NOMO-1 (cell line): ENCODE measurements at regions not wholly inside any gene's neighbourhood (a gene's known extent, or its start where the extent isn't known, plus 50 kb on each side); places are given as distances from the start of the nearest gene placed in this dataset.

Experiments used
- DNase-seq, 2 experiments: peaks; one replicate each; lab custom pipeline; 2025; ENCODE audit not compliant: unreplicated experiment in 2 of 2; lab: John Stamatoyannopoulos, UW

- DNase-seq, result no peak
Observed at GRCh38 chr2:140064243-140064642, 1284.1 kb upstream of the NXPH2 start.

- DNase-seq, result no peak
Observed at GRCh38 chr2:140063356-140063755, 1283.2 kb upstream of the NXPH2 start.

- no peak for DNase-seq
Observed at GRCh38 chr2:140061240-140061639, 1281.0 kb upstream of the NXPH2 start.

- DNase-seq, result no peak
Observed at GRCh38 chr2:140057928-140058327, 1277.7 kb upstream of the NXPH2 start.

GRCh38 chr2:140041811-140042210, 1261.6 kb upstream of the NXPH2 start:
- DNase-seq, result no peak

- DNase-seq, result no peak
Observed at GRCh38 chr2:140041239-140041638, 1261.0 kb upstream of the NXPH2 start.

GRCh38 chr2:140033638-140034037, 1253.4 kb upstream of the NXPH2 start:
- no peak for DNase-seq

GRCh38 chr2:140027966-140028365, 1247.8 kb upstream of the NXPH2 start:
- DNase-seq, result no peak

- DNase-seq, result no peak
Observed at GRCh38 chr2:140027320-140027719, 1247.1 kb upstream of the NXPH2 start.

- DNase-seq, result no peak
Observed at GRCh38 chr2:140023291-140023690, 1243.1 kb upstream of the NXPH2 start.

GRCh38 chr2:140018541-140018940, 1238.4 kb upstream of the NXPH2 start:
- DNase-seq, result no peak

- DNase-seq, result no peak
Observed at GRCh38 chr2:140014204-140014546, 1234.0 kb upstream of the NXPH2 start.

GRCh38 chr2:140013545-140014203, 1233.5 kb upstream of the NXPH2 start:
- DNase-seq, result no peak

GRCh38 chr2:140011287-140011686, 1231.1 kb upstream of the NXPH2 start:
- no peak for DNase-seq

- DNase-seq, result no peak
Observed at GRCh38 chr2:140002110-140002509, 1221.9 kb upstream of the NXPH2 start.

- DNase-seq, result no peak
Observed at GRCh38 chr2:139992711-139993345, 1212.6 kb upstream of the NXPH2 start.

GRCh38 chr2:139992078-139992477, 1211.9 kb upstream of the NXPH2 start:
- DNase-seq, result no peak

GRCh38 chr2:139990646-139991335, 1210.6 kb upstream of the NXPH2 start:
- DNase-seq, result no peak

GRCh38 chr2:139969323-139969722, 1189.1 kb upstream of the NXPH2 start:
- no peak for DNase-seq

GRCh38 chr2:139968588-139968987, 1188.4 kb upstream of the NXPH2 start:
- no peak for DNase-seq

GRCh38 chr2:139967665-139968064, 1187.5 kb upstream of the NXPH2 start:
- no peak for DNase-seq
